Cardiac muscle cell (in vitro differentiated cells and primary cell): ENCODE measurements at regions not wholly inside any gene's neighbourhood (a gene's known extent, or its start where the extent isn't known, plus 50 kb on each side); places are given as distances from the start of the nearest gene placed in this dataset.
"Not testable (repeated sequence)": the region's sequence is repeated elsewhere in the genome, so short reads cannot be mapped to it uniquely, and the experiment has no call there.

Experiments used
- DNase-seq, 2 donors: peaks; one replicate each; pipeline versions ENCODE4 v3.0.0 to v3.0.0-alpha.2; 2010 to 2017; ENCODE audit warnings: low read depth in 1 of 2, low spot score in 1 of 2
- H3K27ac ChIP-seq: fragments of 200-600 bp; sonication (generic); 2 replicates; pipeline ENCODE4 v1.5.1; 2016
- H3K27me3 ChIP-seq: fragments of 200-600 bp; sonication (generic); 2 replicates; pipeline ENCODE4 v1.6.0; 2016; ENCODE audit warnings: control low read depth
- H3K36me3 ChIP-seq: fragments of 200-600 bp; sonication (generic); 2 replicates; pipeline ENCODE4 v1.5.1; 2016; ENCODE audit warnings: control low read depth
- H3K4me1 ChIP-seq: fragments of 200-600 bp; sonication (generic); 2 replicates; pipeline ENCODE4 v1.8.1; 2017; ENCODE audit warnings: low read depth, mild to moderate bottlenecking, mixed run types
- H3K4me3 ChIP-seq: fragments of 200-600 bp; sonication (generic); 2 replicates; pipeline ENCODE4 v1.5.1; 2016; ENCODE audit warnings: mild to moderate bottlenecking
- H3K9me3 ChIP-seq: fragments of 200-600 bp; sonication (generic); 2 replicates; pipeline ENCODE4 v1.5.1; 2017; ENCODE audit warnings: low read depth, mild to moderate bottlenecking, control low read depth
- CTCF ChIP-seq: IDR thresholded peaks from 2 replicates; pipeline ENCODE4 v1.5.1; 2012; ENCODE audit warnings: low read depth, mild to moderate bottlenecking, low read length

GRCh38 chrY:10627116-10627515 is 1099.4 kb downstream of the TSPY10 start:
- peak; percentile 44 to 69 for DNase-seq
- TF ChIP-seq CTCF = no peak

GRCh38 chrY:10648813-10649212 is 1121.1 kb downstream of the TSPY10 start:
- H3K4me1 ChIP-seq, H3K9me3 ChIP-seq, H3K36me3 ChIP-seq, DNase-seq, H3K4me3 ChIP-seq, H3K27me3 ChIP-seq, H3K27ac ChIP-seq: not testable (repeated sequence)

More at GRCh38 chrY:10627116-10627515, 1099.4 kb downstream of the TSPY10 start:
- H3K27ac ChIP-seq = no peak overlapping the region
- H3K27me3 ChIP-seq = no peaks in the 10 kb centered on the region
- H3K4me1 ChIP-seq = no peaks in the 10 kb centered on the region
- H3K36me3 ChIP-seq = no peaks in the 10 kb centered on the region
- H3K9me3 ChIP-seq = no peaks in the 10 kb centered on the region
- H3K4me3 ChIP-seq = no peak overlapping the region

- not testable (repeated sequence) for H3K9me3 ChIP-seq, H3K27me3 ChIP-seq, H3K4me3 ChIP-seq, H3K36me3 ChIP-seq, H3K4me1 ChIP-seq, H3K27ac ChIP-seq, DNase-seq
Observed at GRCh38 chrY:10657120-10657519, 1129.4 kb downstream of the TSPY10 start.

GRCh38 chrY:10666785-10667184 is 1139.1 kb downstream of the TSPY10 start:
- Histone ChIP-seq H3K4me3 (no peak overlapping the region), H3K9me3 (no peaks in the 10 kb centered on the region), H3K36me3 (no peaks in the 10 kb centered on the region), H3K4me1 (no peaks in the 10 kb centered on the region), H3K27me3 (no peaks in the 10 kb centered on the region), H3K27ac (no peak overlapping the region)
- DNase-seq = no peak
- no peak for TF ChIP-seq CTCF

- Histone ChIP-seq H3K36me3 (no peaks in the 10 kb centered on the region), H3K4me1 (no peaks in the 10 kb centered on the region), H3K27me3 (no peaks in the 10 kb centered on the region), H3K4me3 (no peak overlapping the region), H3K9me3 (no peaks in the 10 kb centered on the region), H3K27ac (no peak overlapping the region)
- no peak for TF ChIP-seq CTCF
- DNase-seq = no peak
Observed at GRCh38 chrY:10686414-10686813, 1158.7 kb downstream of the TSPY10 start.
